Kidney (tissue), 13 donors: ENCODE measurements at regions not wholly inside any gene's neighbourhood (a gene's known extent, or its start where the extent isn't known, plus 50 kb on each side); places are given as distances from the start of the nearest gene placed in this dataset.

Experiments used
- DNase-seq, 5 donors: peaks; one replicate each; pipeline ENCODE4 v3.0.0-alpha.2; 2013 to 2020
- FAIRE-seq: peaks from 2 replicates; lab custom pipeline; 2012; peaks lifted over from hg19 to GRCh38; lab: Jason Lieb, UNC
- H3K27ac ChIP-seq, 2 donors: one replicate each; pipeline ENCODE4 v1.7.0; 2013; ENCODE audit warnings: low read depth in 2 of 2, low read length in 2 of 2, inconsistent platforms in 1 of 2
- H3K27me3 ChIP-seq: one replicate; pipeline ENCODE4 v1.7.1; 2013; ENCODE audit warnings: low read length, inconsistent platforms; ENCODE audit not compliant: control insufficient read depth, insufficient read depth
- H3K36me3 ChIP-seq, 3 donors: one replicate each; pipeline versions ENCODE4 v1.7.0 to v1.7.1; 2013; ENCODE audit warnings: low read length in 3 of 3, control low read depth in 1 of 3, inconsistent platforms in 1 of 3; ENCODE audit not compliant: insufficient read depth in 3 of 3, control insufficient read depth in 2 of 3
- H3K4me1 ChIP-seq, 3 donors: one replicate each; pipeline versions ENCODE4 v1.7.0 to v1.7.1; 2013; ENCODE audit warnings: low read length in 3 of 3, inconsistent platforms in 1 of 3, low read depth in 1 of 3; ENCODE audit not compliant: control insufficient read depth in 2 of 3, insufficient read depth in 2 of 3
- H3K4me3 ChIP-seq, 3 donors: one replicate each; pipeline versions ENCODE4 v1.7.0 to v1.8.1; 2013; ENCODE audit warnings: low read length in 3 of 3, control low read depth in 1 of 3, inconsistent platforms in 1 of 3
- H3K9ac ChIP-seq, 3 donors: one replicate each; pipeline versions ENCODE4 v1.7.0 to v1.7.1; 2013; ENCODE audit warnings: low read length in 3 of 3, control low read depth in 1 of 3, inconsistent platforms in 1 of 3
- H3K9me3 ChIP-seq, 3 donors: one replicate each; pipeline versions ENCODE4 v1.7.0 to v1.7.1; 2013; ENCODE audit warnings: low read length in 3 of 3, control low read depth in 1 of 3, inconsistent platforms in 1 of 3; ENCODE audit not compliant: control insufficient read depth in 2 of 3, insufficient read depth in 1 of 3
- CTCF ChIP-seq: IDR thresholded peaks from 3 replicates; pipeline ENCODE4 v1.5.1; 2012; ENCODE audit warnings: mild to moderate bottlenecking, moderate library complexity, borderline replicate concordance; ENCODE audit not compliant: insufficient read depth; ENCODE audit errors: extremely low read depth
- intact Hi-C: fragments of 100-400 bp; cut with DNase I; formaldehyde crosslinking; loops from one replicate; pipeline ENCODE4 v1.11.1; 2022
- donor health status: control.
- donor health status: control.
- donor health status: control.
- donor health status: control.
- donor health status: control.
- donor health status: DM: yes; HTN: yes; CAD: no.
- donor health status: Normal renal cell carcinoma (clear cell type).

- FAIRE-seq (no peak), DNase-seq (no peak)
These were observed 604.4 kb downstream of the PRELID2 start for GRCh38 chr5:145230781-145231180.

GRCh38 chr5:145228564-145228963, 606.6 kb downstream of the PRELID2 start:
- intact Hi-C loops = no loop called here
- no peak for TF ChIP-seq CTCF
- no peak for DNase-seq
- Histone ChIP-seq H3K9ac (no peak overlapping the region), H3K36me3 (no peaks in the 10 kb centered on the region), H3K4me3 (no peak overlapping the region), H3K4me1 (peaks cover 0 to 5% (median 0%) of the 10 kb centered on the region in 3 donors), H3K27me3 (no peaks in the 10 kb centered on the region), H3K27ac (no peak overlapping the region), H3K9me3 (no peaks in the 10 kb centered on the region)
- FAIRE-seq = no peak

More at GRCh38 chr5:145230781-145231180, 604.4 kb downstream of the PRELID2 start:
- no peaks in the 10 kb centered on the region for H3K27me3 ChIP-seq
- H3K4me1 ChIP-seq = peaks cover 0 to 9% (median 0%) of the 10 kb centered on the region in 3 donors
- TF ChIP-seq CTCF = no peak
- H3K4me3 ChIP-seq = no peak overlapping the region
- H3K9ac ChIP-seq = no peak overlapping the region
- H3K27ac ChIP-seq = no peak overlapping the region
- intact Hi-C loops = no loop called here
- H3K36me3 ChIP-seq = no peaks in the 10 kb centered on the region
- no peaks in the 10 kb centered on the region for H3K9me3 ChIP-seq

- Histone ChIP-seq H3K9ac (no peak overlapping the region), H3K27ac (no peak overlapping the region), H3K9me3 (no peaks in the 10 kb centered on the region), H3K4me1 (peaks cover 0 to 5% (median 0%) of the 10 kb centered on the region in 3 donors), H3K27me3 (no peaks in the 10 kb centered on the region), H3K36me3 (no peaks in the 10 kb centered on the region), H3K4me3 (no peak overlapping the region)
- no peak for DNase-seq
- no peak for TF ChIP-seq CTCF
- FAIRE-seq = no peak
- intact Hi-C loops = no loop called here
These were observed 607.3 kb downstream of the PRELID2 start for GRCh38 chr5:145227881-145228280.

- Histone ChIP-seq H3K4me3 (no peak overlapping the region), H3K27me3 (no peaks in the 10 kb centered on the region), H3K9ac (no peak overlapping the region), H3K9me3 (no peaks in the 10 kb centered on the region), H3K27ac (no peak overlapping the region), H3K4me1 (peaks cover 0 to 6% (median 0%) of the 10 kb centered on the region in 3 donors), H3K36me3 (no peaks in the 10 kb centered on the region)
- TF ChIP-seq CTCF = no peak
- DNase-seq (no peak), FAIRE-seq (no peak)
- intact Hi-C loops = no loop called here
These were observed 608.4 kb downstream of the PRELID2 start for GRCh38 chr5:145226726-145227125.
